ENCODE measurements at regions not wholly inside any gene's neighbourhood (a gene's known extent, or its start where the extent isn't known, plus 50 kb on each side); places are given as distances from the start of the nearest gene placed in this dataset.

GRCh38 chr7:23893176-23893941 lies 183.3 kb downstream of the STK31 start:
- Histone ChIP-seq H3F3A (replicated peaks; ENCODE audit: insufficient read depth) (peaks cover 24% of the 10 kb centered on the region), H3K4me2 (peak overlapping the region; percentile 8; the same call in 1 of the 2 replicates), H3K27ac (ENCODE audit: low read depth in 2 of 2, low read length in 1 of 2) (peak overlapping the region; percentile 63 to 82), H3K9me3 (no peaks in the 10 kb centered on the region), H3K9me2 (no peaks in the 10 kb centered on the region), H3K27me3 (ENCODE audit: insufficient read depth) (no peaks in the 10 kb centered on the region), H3K9ac (no peak overlapping the region; the same call in 1 of the 2 replicates), H4K20me1 (ENCODE audit: insufficient read depth) (no peaks in the 10 kb centered on the region), H3K36me3 (replicated peaks in 1 of 2; ENCODE audit: control insufficient read depth in 1 of 2, insufficient read depth in 2 of 2, low read length in 1 of 2) (no peaks in the 10 kb centered on the region), H3K4me1 (ENCODE audit: control insufficient read depth in 1 of 2, insufficient read depth in 2 of 2, low read depth in 1 of 2, low read length in 1 of 2) (peaks cover 23 to 35% of the 10 kb centered on the region in 2 experiments), H3K79me2 (ENCODE audit: insufficient read depth) (no peaks in the 10 kb centered on the region), H2AFZ (ENCODE audit: low read depth) (peak overlapping the region; percentile 52; the same call in 1 of the 2 replicates), H3K4me3 (ENCODE audit: low read depth in 2 of 2, low read length in 1 of 2) (0 out of 4 replicates have a peak overlapping the region, but pooled peaks of 1 of the 2 experiments have one; percentile 7)
- CTCF ChIA-PET: interaction anchor here (0.9 to 6.2 kb wide), 5 partner anchors 12 to 695 kb away, joined by 3 to 39 read pairs (median 3); no protein-coding TSS in a partner anchor
- 66% methylated on average over 7 of the region's 7 CpGs for WGBS (ENCODE audit: low lambda C conversion rate)
- POLR2A ChIA-PET: interaction anchor here (0.8 kb wide), 1 partner anchor 35 kb away, joined by 3 read pairs; no protein-coding TSS in a partner anchor
- peak; percentile 67 for DNase-seq
- TF ChIP-seq FOXM1 (IDR thresholded peaks at IDR 0.05; ENCODE audit: low read depth) (0 out of 2 replicates have a peak, but pooled peaks have one; percentile 22), RCOR1 (IDR thresholded peaks at IDR 0.05; ENCODE audit: low read length) (peak; percentile 53), MXI1 (IDR thresholded peaks at IDR 0.05; ENCODE audit: low read depth, low read length) (peak; percentile 73; the same call in 1 of the 2 replicates), GATA2 (CRISPR knock-in tag; IDR thresholded peaks at IDR 0.05) (peak; percentile 59), GABPA (IDR thresholded peaks at IDR 0.05; ENCODE audit: low read depth) (no peak), USF1 (IDR thresholded peaks at IDR 0.05; ENCODE audit: borderline replicate concordance, low read depth) (no peak), POLR2AphosphoS5 (IDR thresholded peaks at IDR 0.05; ENCODE audit: low read depth, low read length) (peak; percentile 23; the same call in 1 of the 2 replicates), RAD21 (IDR thresholded peaks at IDR 0.05; ENCODE audit: low read length) (0 out of 2 replicates have a peak, but pooled peaks have one; percentile 4), MEF2A (IDR thresholded peaks at IDR 0.05; ENCODE audit: borderline replicate concordance, low read depth) (no peak), JUND (IDR thresholded peaks at IDR 0.05) (peak; percentile 49; the same call in 1 of the 2 replicates), ZBTB33 (IDR thresholded peaks at IDR 0.05; ENCODE audit: borderline replicate concordance, low read depth) (no peak), RFX5 (IDR thresholded peaks at IDR 0.05; ENCODE audit: low read length) (no peak; the same call in 1 of the 2 replicates), TCF12 (IDR thresholded peaks at IDR 0.05) (peak; percentile 80), REST (IDR thresholded peaks at IDR 0.05; ENCODE audit: low read depth, low read length) (no peak), SMC3 (IDR thresholded peaks at IDR 0.05; ENCODE audit: low read depth, low read length) (no peak), FOSL2 (IDR thresholded peaks at IDR 0.05; ENCODE audit: borderline replicate concordance, low read depth) (peak; percentile 27; the same call in 1 of the 2 replicates), NFIC (IDR thresholded peaks at IDR 0.05; ENCODE audit: borderline replicate concordance) (0 out of 2 replicates have a peak, but pooled peaks have one; percentile 30), FOXJ3 (CRISPR knock-in tag; IDR thresholded peaks at IDR 0.05) (0 out of 2 replicates have a peak, but pooled peaks have one; percentile 22), TAF1 (IDR thresholded peaks at IDR 0.05; ENCODE audit: borderline replicate concordance, low read depth, low read length) (no peak), CTCF (IDR thresholded peaks at IDR 0.05) (no peak), USF2 (IDR thresholded peaks at IDR 0.05; ENCODE audit: borderline replicate concordance, low read depth, low read length) (no peak), EP300 (IDR thresholded peaks at IDR 0.05; ENCODE audit: borderline replicate concordance in 1 of 2, low read depth in 1 of 2, low read length in 1 of 2) (peak; percentile 43 to 44; a peak in 2 of 4 replicates), ELF1 (IDR thresholded peaks at IDR 0.05) (no peak), SIN3A (IDR thresholded peaks at IDR 0.05; ENCODE audit: borderline replicate concordance, low read depth, low read length) (no peak)

Measured in SK-N-SH (cell line).